ENCODE measurements at regions not wholly inside any gene's neighbourhood (a gene's known extent, or its start where the extent isn't known, plus 50 kb on each side); places are given as distances from the start of the nearest gene placed in this dataset.

- DNase-seq (ENCODE audit: low read depth) = no peak
Measured at GRCh38 chr10:10368951-10369576, 648.6 kb upstream of the CELF2 start.

GRCh38 chr10:10385831-10386230, 631.8 kb upstream of the CELF2 start:
- no peak for DNase-seq (ENCODE audit: low read depth)

- DNase-seq (ENCODE audit: low read depth) = no peak
Measured at GRCh38 chr10:10389182-10389581, 628.5 kb upstream of the CELF2 start.

- DNase-seq (ENCODE audit: low read depth) = no peak
Measured at GRCh38 chr10:10392511-10392910, 625.2 kb upstream of the CELF2 start.

GRCh38 chr10:10394933-10395658, 622.6 kb upstream of the CELF2 start:
- DNase-seq (ENCODE audit: low read depth) = no peak

GRCh38 chr10:10396601-10397000, 621.1 kb upstream of the CELF2 start:
- DNase-seq (ENCODE audit: low read depth) = no peak

- no peak for DNase-seq (ENCODE audit: low read depth)
Measured at GRCh38 chr10:10397906-10398305, 619.8 kb upstream of the CELF2 start.

- no peak for DNase-seq (ENCODE audit: low read depth)
Measured at GRCh38 chr10:10403762-10404161, 613.9 kb upstream of the CELF2 start.

GRCh38 chr10:10417671-10418070, 600.0 kb upstream of the CELF2 start:
- DNase-seq (ENCODE audit: low read depth) = no peak

- DNase-seq (ENCODE audit: low read depth) = no peak
Measured at GRCh38 chr10:10418387-10418786, 599.3 kb upstream of the CELF2 start.

GRCh38 chr10:10421071-10421470, 596.6 kb upstream of the CELF2 start:
- DNase-seq (ENCODE audit: low read depth) = no peak

- DNase-seq (ENCODE audit: low read depth) = no peak
Measured at GRCh38 chr10:10431422-10432066, 586.1 kb upstream of the CELF2 start.

GRCh38 chr10:10432296-10433035, 585.2 kb upstream of the CELF2 start:
- DNase-seq (ENCODE audit: low read depth) = no peak

GRCh38 chr10:10434312-10434711, 583.4 kb upstream of the CELF2 start:
- DNase-seq (ENCODE audit: low read depth) = no peak

GRCh38 chr10:10437886-10438285, 579.8 kb upstream of the CELF2 start:
- DNase-seq (ENCODE audit: low read depth) = no peak

- DNase-seq (ENCODE audit: low read depth) = no peak
Measured at GRCh38 chr10:10438335-10439100, 579.2 kb upstream of the CELF2 start.

GRCh38 chr10:10456856-10457255, 560.8 kb upstream of the CELF2 start:
- no peak for DNase-seq (ENCODE audit: low read depth)

- DNase-seq (ENCODE audit: low read depth) = no peak
Measured at GRCh38 chr10:10460451-10460850, 557.2 kb upstream of the CELF2 start.

GRCh38 chr10:10462151-10462941, 555.3 kb upstream of the CELF2 start:
- no peak for DNase-seq (ENCODE audit: low read depth)

GRCh38 chr10:10471758-10472157, 545.9 kb upstream of the CELF2 start:
- DNase-seq (ENCODE audit: low read depth) = no peak

GRCh38 chr10:10475812-10476211, 541.9 kb upstream of the CELF2 start:
- DNase-seq (ENCODE audit: low read depth) = no peak

Measured in activated T-cell treated with anti-CD3 and anti-CD28 coated beads for 48 hours (primary cell).